GM23248 (cell line): ENCODE measurements at regions not wholly inside any gene's neighbourhood (a gene's known extent, or its start where the extent isn't known, plus 50 kb on each side); places are given as distances from the start of the nearest gene placed in this dataset.
"Not testable (repeated sequence)": the region's sequence is repeated elsewhere in the genome, so short reads cannot be mapped to it uniquely, and the experiment has no call there.

Experiments used
- DNase-seq: peaks from one replicate; pipeline ENCODE4 v3.0.0-alpha.2; 2015
- H2AFZ ChIP-seq: fragments of 200-600 bp; sonication (generic); 2 replicates; pipeline ENCODE4 v1.6.1; 2016; ENCODE audit warnings: antibody characterized with exemption
- H3F3A ChIP-seq: fragments of 200-600 bp; sonication (generic); 2 replicates; pipeline ENCODE4 v1.6.1; 2016; ENCODE audit warnings: mild to moderate bottlenecking, antibody characterized with exemption, mixed run types; ENCODE audit not compliant: insufficient read depth
- H3K27ac ChIP-seq: fragments of 200-600 bp; sonication (generic); 2 replicates; pipeline ENCODE4 v1.5.1; 2016; ENCODE audit warnings: mild to moderate bottlenecking
- H3K27me3 ChIP-seq: fragments of 200-600 bp; sonication (generic); replicated peaks from 2 replicates; pipeline ENCODE4 v1.6.1; 2016; ENCODE audit warnings: mild to moderate bottlenecking; ENCODE audit not compliant: insufficient read depth
- H3K36me3 ChIP-seq: fragments of 200-600 bp; sonication (generic); 2 replicates; pipeline ENCODE4 v1.6.1; 2016; ENCODE audit warnings: low read depth, mild to moderate bottlenecking
- H3K4me1 ChIP-seq: fragments of 200-600 bp; sonication (generic); 2 replicates; pipeline ENCODE4 v1.6.1; 2016; ENCODE audit warnings: mild to moderate bottlenecking; ENCODE audit not compliant: insufficient read depth
- H3K4me2 ChIP-seq: fragments of 200-600 bp; sonication (generic); one replicate; pipeline ENCODE4 v1.6.1; 2016; ENCODE audit warnings: mild to moderate bottlenecking; ENCODE audit not compliant: unreplicated experiment
- H3K4me3 ChIP-seq: fragments of 200-600 bp; sonication (generic); 2 replicates; pipeline ENCODE4 v1.5.1; 2016; ENCODE audit warnings: mild to moderate bottlenecking
- H3K79me2 ChIP-seq: fragments of 200-600 bp; sonication (generic); 2 replicates; pipeline ENCODE4 v1.6.1; 2016; ENCODE audit warnings: mild to moderate bottlenecking; ENCODE audit not compliant: insufficient read depth
- H3K9ac ChIP-seq: fragments of 200-600 bp; sonication (generic); 2 replicates; pipeline ENCODE4 v1.6.1; 2016; ENCODE audit warnings: mild to moderate bottlenecking
- H3K9me2 ChIP-seq: fragments of 200-600 bp; sonication (generic); 2 replicates; pipeline ENCODE4 v1.6.1; 2016; ENCODE audit warnings: mixed run types, mild to moderate bottlenecking, moderate library complexity; ENCODE audit not compliant: insufficient read depth
- H3K9me3 ChIP-seq: fragments of 200-600 bp; sonication (generic); one replicate; pipeline ENCODE4 v1.6.1; 2017; ENCODE audit warnings: low read depth
- H4K20me1 ChIP-seq: fragments of 200-600 bp; sonication (generic); 2 replicates; pipeline ENCODE4 v1.6.0; 2016; ENCODE audit not compliant: insufficient read depth
- EZH2 ChIP-seq: fragments of 200-600 bp; sonication (generic); IDR thresholded peaks from 2 replicates; pipeline ENCODE4 v1.6.1; 2018; ENCODE audit warnings: antibody characterized with exemption, mild to moderate bottlenecking; ENCODE audit not compliant: insufficient read depth, poor library complexity, severe bottlenecking
- EZH2phosphoT487 ChIP-seq: fragments of 200-600 bp; sonication (generic); IDR thresholded peaks from 2 replicates; pipeline ENCODE4 v1.6.1; 2018; ENCODE audit warnings: antibody characterized with exemption, moderate library complexity, mild to moderate bottlenecking, low read depth; ENCODE audit not compliant: insufficient read depth
- WGBS, 2 experiments: methylation state at CpG; one replicate each; pipeline ENCODE4 v1.1.6; 2015 to 2017; ENCODE audit warnings: low lambda C conversion rate in 2 of 2, low coverage in 1 of 2; ENCODE audit errors: missing lambda C conversion rate in 2 of 2; 5-methylcytosine and 5-hydroxymethylcytosine counted together
- in situ Hi-C: fragments of 300-500 bp; cut with MboI; formaldehyde crosslinking; loops from 2 replicates; pipeline ENCODE4 v1.15.0; 2020

DNA sequence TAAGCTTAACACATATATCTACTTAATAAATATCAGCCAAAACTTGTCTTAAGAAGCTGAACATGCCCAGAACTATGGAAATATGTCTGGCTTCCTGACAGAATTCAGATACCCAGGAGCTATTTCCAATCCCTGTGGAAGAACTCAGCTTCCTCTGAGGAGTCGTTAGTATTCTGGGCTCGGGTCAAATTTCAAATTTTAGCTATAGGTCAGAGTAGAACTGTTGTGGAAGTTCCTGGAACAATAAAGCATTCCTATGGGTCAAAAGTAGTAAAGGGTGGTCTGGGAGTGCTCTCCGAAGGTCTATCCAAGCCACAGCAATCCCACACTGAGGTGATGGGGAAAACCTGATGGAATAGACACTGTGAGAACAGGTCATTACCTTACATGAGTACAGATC lies 342.7 kb upstream of the CHST9 start:
- H3K36me3 ChIP-seq = no peaks in the 10 kb centered on the region
- no peaks in the 10 kb centered on the region for H3K9me2 ChIP-seq
- no peak overlapping the region for H3K9ac ChIP-seq
- H3K9me3 ChIP-seq = no peaks in the 10 kb centered on the region
- H4K20me1 ChIP-seq = no peaks in the 10 kb centered on the region
- in situ Hi-C loops = no loop called here
- TF ChIP-seq EZH2phosphoT487 = no peak
- no peak for TF ChIP-seq EZH2
- no peaks in the 10 kb centered on the region for H3K4me1 ChIP-seq
- no peaks in the 10 kb centered on the region for H3K79me2 ChIP-seq
- no peaks in the 10 kb centered on the region for H3K27me3 ChIP-seq
- H3K4me3 ChIP-seq = no peak overlapping the region
- no peak overlapping the region for H3K4me2 ChIP-seq
- H2AFZ ChIP-seq = no peak overlapping the region
- no peaks in the 10 kb centered on the region for H3F3A ChIP-seq
- no peak for DNase-seq
- no peak overlapping the region for H3K27ac ChIP-seq
- 13 to 15% methylated on average over 3 of the region's 3 CpGs for WGBS, 2 experiments

DNA sequence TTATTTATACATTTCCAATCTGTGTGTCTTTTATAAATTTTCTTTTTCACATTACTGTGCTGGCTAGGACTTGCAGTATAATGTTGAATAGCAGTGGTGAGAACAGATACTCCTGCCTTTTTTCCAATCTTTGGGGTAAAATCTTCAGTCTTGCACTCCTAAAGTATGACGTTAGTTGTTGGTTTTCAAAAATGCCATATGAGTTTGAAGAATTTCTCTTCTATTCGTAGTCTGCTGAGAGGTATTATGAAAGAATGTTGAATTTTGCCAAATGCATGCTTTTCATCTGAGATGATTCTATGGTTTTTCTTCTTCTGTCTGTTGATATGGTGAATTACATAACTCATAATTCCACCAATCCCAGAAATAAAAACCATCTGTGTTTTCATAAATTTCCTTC lies 335.3 kb upstream of the CHST9 start:
- H3K36me3 ChIP-seq = no peaks in the 10 kb centered on the region
- 5 to 7% methylated on average over 2 of the region's 2 CpGs for WGBS, 2 experiments
- no peaks in the 10 kb centered on the region for H4K20me1 ChIP-seq
- H3K4me2 ChIP-seq = no peak overlapping the region
- TF ChIP-seq EZH2 = no peak
- no peaks in the 10 kb centered on the region for H3K27me3 ChIP-seq
- no peaks in the 10 kb centered on the region for H3K9me2 ChIP-seq
- H3F3A ChIP-seq = no peaks in the 10 kb centered on the region
- no peak overlapping the region for H3K27ac ChIP-seq
- H3K4me3 ChIP-seq = no peak overlapping the region
- DNase-seq = peak; percentile 0
- no peak overlapping the region for H3K9ac ChIP-seq
- no peaks in the 10 kb centered on the region for H3K4me1 ChIP-seq
- no peaks in the 10 kb centered on the region for H3K79me2 ChIP-seq
- no peaks in the 10 kb centered on the region for H3K9me3 ChIP-seq
- no peak overlapping the region for H2AFZ ChIP-seq
- in situ Hi-C loops = no loop called here

DNA sequence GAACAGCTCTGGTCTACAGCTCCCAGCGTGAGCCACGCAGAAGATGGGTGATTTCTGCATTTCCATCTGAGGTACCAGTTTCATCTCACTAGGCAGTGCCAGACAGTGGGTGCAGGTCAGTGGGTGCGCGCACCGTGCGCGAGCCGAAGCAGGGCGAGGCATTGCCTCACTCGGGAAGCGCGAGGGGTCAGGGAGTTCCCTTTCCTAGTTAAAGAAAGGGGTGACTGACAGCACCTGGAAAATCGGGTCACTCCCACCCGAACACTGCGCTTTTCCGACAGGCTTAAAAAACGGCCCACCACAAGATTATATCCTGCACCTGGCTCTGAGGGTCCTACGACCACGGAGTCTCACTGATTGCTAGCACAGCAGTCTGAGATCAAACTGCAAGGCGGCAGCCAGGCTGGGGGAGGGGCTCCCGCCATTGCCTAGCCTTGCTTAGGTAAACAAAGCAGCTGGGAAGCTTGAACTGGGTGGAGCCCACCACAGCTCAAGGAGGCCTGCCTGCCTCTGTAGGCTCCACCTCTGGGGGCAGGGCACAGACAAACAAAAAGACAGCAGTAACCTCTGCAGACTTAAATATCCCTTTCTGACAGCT lies 325.0 kb upstream of the CHST9 start:
- DNase-seq, H3K4me3 ChIP-seq, H3K9ac ChIP-seq, H3K9me3 ChIP-seq, H3K36me3 ChIP-seq, in situ Hi-C loops, H4K20me1 ChIP-seq, H3K27ac ChIP-seq, H3F3A ChIP-seq, H3K4me2 ChIP-seq, H2AFZ ChIP-seq, H3K9me2 ChIP-seq, H3K27me3 ChIP-seq, H3K4me1 ChIP-seq, H3K79me2 ChIP-seq: not testable (repeated sequence)
- 51 to 68% methylated on average over 11 to 21 of the region's 21 CpGs for WGBS, 2 experiments

DNA sequence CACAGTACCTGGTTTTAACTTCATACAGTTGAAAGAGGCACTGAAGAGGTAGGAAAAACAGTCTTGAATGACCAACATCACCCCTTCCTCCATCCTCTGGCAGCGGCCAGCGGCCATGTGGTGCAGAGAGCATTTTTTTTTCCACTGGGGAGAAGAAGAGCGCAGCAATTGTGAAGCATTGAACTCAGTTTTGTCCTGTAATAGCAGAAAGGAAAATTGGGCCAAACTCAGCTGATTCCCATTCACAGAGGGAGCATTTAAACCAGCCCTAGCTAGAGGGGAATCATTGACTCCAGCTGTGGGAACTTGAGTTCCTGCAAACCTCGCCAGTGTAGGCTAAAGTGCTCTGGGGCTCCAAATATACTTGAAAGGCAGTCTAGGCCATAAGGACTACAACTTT lies 316.6 kb upstream of the CHST9 start:
- TF ChIP-seq EZH2phosphoT487 = no peak
- no peak for TF ChIP-seq EZH2
- H4K20me1 ChIP-seq = no peaks in the 10 kb centered on the region

DNA sequence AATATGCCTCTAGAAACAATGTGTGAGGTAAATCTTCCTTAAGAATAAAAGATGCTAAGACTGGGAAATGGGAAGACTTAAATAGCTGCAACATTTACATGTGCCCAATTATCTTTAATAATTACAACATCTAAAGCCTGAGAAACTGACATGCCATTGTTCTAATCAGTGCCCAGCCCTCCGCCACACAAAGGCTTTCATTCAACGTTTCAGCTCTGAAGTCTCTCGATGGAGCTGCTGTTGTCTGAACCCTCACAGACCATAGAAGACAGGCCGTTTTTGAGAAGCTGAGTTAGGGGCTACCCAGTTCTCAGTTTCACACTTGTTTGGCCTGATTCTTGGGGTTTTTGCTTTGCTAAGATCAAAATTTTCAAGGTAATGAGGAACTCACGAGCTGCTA lies 315.4 kb upstream of the CHST9 start:
- no peak overlapping the region for H3K27ac ChIP-seq
- no peaks in the 10 kb centered on the region for H3K27me3 ChIP-seq
- in situ Hi-C loops = no loop called here

More for the DNA sequence above, 316.6 kb upstream of the CHST9 start:
- no peaks in the 10 kb centered on the region for H3K79me2 ChIP-seq
- no peak overlapping the region for H3K4me2 ChIP-seq
- in situ Hi-C loops = no loop called here
- H2AFZ ChIP-seq = no peak overlapping the region
- no peak overlapping the region for H3K27ac ChIP-seq
- no peaks in the 10 kb centered on the region for H3K4me1 ChIP-seq
- no peaks in the 10 kb centered on the region for H3K36me3 ChIP-seq
- no peak for DNase-seq
- no peaks in the 10 kb centered on the region for H3K9me2 ChIP-seq
- no peak overlapping the region for H3K4me3 ChIP-seq
- H3F3A ChIP-seq = no peaks in the 10 kb centered on the region
- WGBS, 2 experiments = 15 to 27% methylated on average over 4 of the region's 4 CpGs
- no peaks in the 10 kb centered on the region for H3K9me3 ChIP-seq
- H3K9ac ChIP-seq = no peak overlapping the region
- no peaks in the 10 kb centered on the region for H3K27me3 ChIP-seq

More for the DNA sequence above, 315.4 kb upstream of the CHST9 start:
- 20 to 27% methylated on average over 5 of the region's 5 CpGs for WGBS, 2 experiments
- Histone ChIP-seq H3K4me3 (no peak overlapping the region), H4K20me1 (no peaks in the 10 kb centered on the region), H3K9ac (no peak overlapping the region), H3K36me3 (no peaks in the 10 kb centered on the region), H3K79me2 (no peaks in the 10 kb centered on the region), H2AFZ (no peak overlapping the region), H3K9me3 (no peaks in the 10 kb centered on the region), H3F3A (no peaks in the 10 kb centered on the region), H3K4me1 (no peaks in the 10 kb centered on the region), H3K4me2 (no peak overlapping the region), H3K9me2 (no peaks in the 10 kb centered on the region)
- TF ChIP-seq EZH2 (no peak), EZH2phosphoT487 (no peak)
- DNase-seq = no peak
